HG03342 (cell line): ENCODE measurements at regions not wholly inside any gene's neighbourhood (a gene's known extent, or its start where the extent isn't known, plus 50 kb on each side); places are given as distances from the start of the nearest gene placed in this dataset.
"Not testable (repeated sequence)": the region's sequence is repeated elsewhere in the genome, so short reads cannot be mapped to it uniquely, and the experiment has no call there.

Source experiments
- ATAC-seq: cut with Tn5 transposase; IDR thresholded peaks from one replicate; pipeline ENCODE4 v1.9.1; 2021; ENCODE audit warnings: mild to moderate bottlenecking, moderate library complexity; ENCODE audit not compliant: unreplicated experiment

- ATAC-seq = no peak
Observed at GRCh38 chr1:221868593-221869303, 126.9 kb upstream of the DUSP10 start.

DNA sequence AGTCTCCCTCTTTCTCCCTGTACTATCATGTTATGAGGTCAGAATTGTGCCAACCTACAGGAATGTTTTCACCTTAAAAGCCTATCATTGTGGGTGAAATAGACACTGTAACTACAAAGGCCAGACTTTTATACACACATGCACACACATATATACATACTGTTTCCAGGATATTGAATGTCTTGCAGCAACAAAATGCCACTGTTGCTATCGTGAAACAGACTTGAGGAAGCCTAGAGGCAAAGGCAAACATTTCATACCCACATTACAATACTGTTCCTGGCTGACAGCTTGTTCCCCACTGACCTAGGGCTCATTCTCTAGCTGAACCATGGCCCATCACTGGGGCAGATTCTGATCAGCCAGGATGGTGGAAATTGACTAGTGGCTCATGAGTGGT is 125.1 kb upstream of the DUSP10 start:
- no peak for ATAC-seq

DNA sequence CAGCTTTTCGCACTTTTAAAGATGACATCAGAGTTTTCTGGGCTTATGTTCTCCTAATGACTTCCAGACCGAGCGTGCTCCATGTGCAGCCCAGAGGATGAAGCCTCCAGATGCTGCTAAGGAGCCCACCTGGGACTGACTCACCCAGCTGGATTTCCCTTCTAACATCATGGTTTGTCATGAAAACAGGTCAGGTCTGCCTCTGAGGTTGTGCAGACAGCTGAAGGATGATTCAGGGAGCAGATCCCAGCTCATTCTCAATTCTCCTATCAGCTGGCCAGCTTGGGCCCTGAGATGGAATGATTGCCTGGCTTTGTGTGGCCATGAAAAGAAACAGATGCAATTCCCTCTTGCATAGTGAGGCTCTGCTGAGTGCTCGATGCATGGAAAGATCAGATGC is 123.9 kb upstream of the DUSP10 start:
- ATAC-seq = no peak

- ATAC-seq = no peak
Observed at GRCh38 chr1:221863635-221864034, 121.7 kb upstream of the DUSP10 start.

- ATAC-seq = no peak
Observed at GRCh38 chr1:221862971-221863370, 121.1 kb upstream of the DUSP10 start.

DNA sequence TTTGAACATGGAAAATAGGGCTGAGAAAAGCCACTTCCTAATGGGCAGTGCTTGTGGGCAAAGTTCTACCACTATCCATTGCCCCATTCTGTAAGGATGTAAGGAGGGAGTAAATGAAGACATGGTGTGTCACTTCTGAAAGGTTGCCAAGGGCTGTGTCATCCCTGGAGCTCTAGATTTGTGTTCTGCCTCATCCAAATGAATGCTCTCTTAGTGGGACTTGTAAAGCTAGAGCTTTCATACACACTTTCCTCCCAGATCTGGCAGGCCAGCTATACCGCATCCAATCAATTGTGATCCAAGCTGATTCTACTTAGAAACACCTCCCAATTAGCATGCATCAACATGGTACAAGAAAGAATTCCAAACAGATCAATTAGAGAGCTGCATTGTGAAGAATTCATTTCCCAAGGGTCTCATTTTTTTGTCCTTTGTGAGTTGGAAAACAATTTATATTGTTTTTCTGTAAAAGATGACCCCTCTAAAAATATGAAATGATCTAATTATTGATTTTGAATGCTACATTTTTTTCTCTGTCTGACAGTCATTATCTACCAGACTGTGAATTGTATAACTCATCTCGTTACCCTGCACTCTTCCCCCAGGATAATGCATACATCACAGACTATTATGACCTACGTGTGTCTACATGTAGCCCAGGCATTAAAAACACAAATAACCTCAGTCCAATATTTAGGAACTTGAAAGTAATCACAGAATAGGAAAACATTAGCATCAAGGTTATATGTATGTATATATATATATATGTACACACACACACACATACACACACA is 117.1 kb upstream of the DUSP10 start:
- no peak for ATAC-seq

GRCh38 chr1:221857094-221857444 is 115.2 kb upstream of the DUSP10 start:
- ATAC-seq = not testable (repeated sequence)

DNA sequence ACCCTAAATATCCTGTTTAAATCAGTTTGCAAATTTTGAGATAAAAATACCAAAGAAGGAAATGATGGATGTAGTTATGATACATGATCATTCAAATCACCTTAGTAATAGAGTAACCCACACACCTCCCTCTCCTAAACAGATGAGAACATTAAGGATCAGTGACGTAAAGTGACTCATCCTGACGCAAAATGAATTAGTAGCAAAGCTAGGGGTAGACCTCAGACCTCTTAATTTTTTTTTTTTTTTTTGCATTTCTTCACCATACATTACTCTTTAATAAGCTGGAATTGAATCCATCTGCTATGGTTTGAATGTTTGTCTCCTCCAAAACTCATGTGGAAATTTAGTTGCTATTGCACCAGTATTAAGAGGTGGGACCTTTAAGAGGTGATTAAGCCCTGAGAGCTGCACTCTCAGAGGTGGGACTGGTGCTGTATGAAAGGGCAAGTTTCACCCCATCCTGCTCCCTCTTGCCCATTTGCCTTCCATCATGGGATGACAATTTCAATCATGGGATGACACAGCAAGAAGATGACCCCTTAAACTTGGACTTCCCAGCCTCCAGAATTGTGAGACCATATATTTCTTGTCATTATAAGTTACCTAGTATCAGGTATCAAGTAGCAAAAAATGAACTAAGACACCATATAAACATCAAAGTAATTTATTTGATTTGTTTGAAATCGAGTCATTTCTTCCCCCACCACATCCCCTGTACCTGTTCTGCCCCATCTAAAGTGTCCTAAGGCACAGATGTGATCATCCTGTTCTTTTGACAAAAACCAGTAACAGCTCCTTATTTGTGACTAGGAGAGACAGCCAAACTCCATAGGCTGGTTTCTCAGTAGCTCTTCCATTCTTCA is 114.6 kb upstream of the DUSP10 start:
- ATAC-seq = no peak

DNA sequence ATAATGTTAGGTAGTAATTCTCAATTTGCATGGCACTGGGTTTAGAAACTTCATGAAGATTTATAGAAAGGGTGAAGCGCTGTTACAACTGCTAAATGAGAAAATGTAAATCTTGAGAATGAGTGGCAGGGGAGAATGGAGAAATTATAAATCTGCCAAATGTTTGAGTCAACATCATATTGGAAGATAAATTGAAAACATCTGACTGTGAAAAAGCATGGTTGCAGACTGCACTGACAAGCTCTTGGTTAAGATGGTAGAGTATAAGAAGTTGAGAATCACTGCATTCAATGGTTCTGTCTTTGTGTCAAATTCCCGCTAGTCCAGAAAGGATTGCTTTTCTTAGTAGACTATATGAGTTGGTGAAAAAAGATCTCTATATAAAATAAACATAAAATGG is 113.3 kb upstream of the DUSP10 start:
- no peak for ATAC-seq

GRCh38 chr1:221851336-221851735 is 109.4 kb upstream of the DUSP10 start:
- ATAC-seq = no peak

DNA sequence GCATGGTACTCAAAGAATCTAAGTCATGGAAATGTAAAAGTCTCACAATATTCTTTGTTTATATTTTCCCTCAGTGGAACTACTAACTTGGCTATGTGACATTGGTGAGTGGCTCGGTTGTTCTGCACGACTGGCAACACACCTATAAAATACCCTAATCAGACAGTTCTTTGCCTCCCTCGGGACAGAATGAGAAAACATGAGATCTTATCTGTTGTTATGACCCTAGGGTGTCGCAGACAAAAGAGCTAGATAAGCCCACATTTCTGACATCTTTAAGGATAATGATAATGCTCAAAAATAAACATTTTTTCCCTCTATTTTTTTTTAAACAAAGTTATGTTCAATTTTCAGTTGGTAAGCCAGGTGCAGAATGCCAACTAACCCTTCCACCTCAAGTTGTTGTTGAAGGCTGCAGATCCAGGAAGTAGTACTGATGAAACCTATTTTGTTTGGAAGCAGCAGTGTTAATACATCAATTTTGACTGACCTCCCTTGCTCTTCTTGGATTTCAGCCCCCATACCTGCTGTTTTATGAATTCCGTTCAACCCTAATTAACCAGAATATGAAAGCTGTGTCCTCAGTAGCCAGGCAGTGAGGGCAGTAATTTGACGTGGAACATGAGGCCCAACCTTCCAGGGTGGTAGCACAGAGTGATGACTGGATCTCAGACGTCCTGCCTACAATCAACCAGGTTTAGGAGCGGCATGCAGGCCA is 108.7 kb upstream of the DUSP10 start:
- no peak for ATAC-seq

DNA sequence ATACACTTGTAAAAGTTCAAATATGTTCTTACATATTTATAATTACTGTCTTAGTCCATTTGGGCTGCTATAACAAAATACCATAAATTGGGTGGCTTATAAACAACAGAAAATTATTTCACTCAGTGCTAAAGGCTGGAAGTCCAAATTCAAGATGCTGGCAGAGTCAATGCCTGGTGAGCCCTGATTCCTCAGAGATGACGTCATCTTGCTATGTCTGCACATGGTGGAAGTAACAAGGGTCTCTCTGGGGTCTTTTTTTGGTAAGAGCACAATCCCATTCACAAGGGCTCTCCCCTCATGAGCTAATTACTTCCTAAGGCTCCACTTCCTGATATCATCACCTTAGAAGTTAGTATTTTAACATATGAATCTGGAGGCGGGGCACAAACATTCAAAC is 108.0 kb upstream of the DUSP10 start:
- ATAC-seq = no peak

DNA sequence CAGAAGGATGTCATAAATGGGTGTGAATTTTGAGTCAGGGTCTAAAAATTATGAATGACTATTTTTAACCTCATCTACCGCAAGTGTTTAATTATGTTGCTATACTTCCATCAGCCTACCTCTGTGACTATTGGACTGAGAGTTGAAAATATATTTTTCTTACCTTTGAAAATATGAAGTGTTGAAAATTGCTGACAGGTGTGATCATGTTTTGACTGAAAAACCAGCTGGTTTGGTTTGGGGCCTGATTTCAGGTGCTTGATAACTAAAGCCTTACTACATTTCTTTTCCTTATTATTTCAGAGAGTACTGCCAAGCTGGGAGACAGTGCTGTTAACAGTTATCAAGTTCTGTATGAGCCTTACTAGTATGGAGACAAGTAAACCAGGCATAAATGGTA is 107.2 kb upstream of the DUSP10 start:
- ATAC-seq = no peak

- ATAC-seq = no peak
Observed at GRCh38 chr1:221847676-221848075, 105.8 kb upstream of the DUSP10 start.

DNA sequence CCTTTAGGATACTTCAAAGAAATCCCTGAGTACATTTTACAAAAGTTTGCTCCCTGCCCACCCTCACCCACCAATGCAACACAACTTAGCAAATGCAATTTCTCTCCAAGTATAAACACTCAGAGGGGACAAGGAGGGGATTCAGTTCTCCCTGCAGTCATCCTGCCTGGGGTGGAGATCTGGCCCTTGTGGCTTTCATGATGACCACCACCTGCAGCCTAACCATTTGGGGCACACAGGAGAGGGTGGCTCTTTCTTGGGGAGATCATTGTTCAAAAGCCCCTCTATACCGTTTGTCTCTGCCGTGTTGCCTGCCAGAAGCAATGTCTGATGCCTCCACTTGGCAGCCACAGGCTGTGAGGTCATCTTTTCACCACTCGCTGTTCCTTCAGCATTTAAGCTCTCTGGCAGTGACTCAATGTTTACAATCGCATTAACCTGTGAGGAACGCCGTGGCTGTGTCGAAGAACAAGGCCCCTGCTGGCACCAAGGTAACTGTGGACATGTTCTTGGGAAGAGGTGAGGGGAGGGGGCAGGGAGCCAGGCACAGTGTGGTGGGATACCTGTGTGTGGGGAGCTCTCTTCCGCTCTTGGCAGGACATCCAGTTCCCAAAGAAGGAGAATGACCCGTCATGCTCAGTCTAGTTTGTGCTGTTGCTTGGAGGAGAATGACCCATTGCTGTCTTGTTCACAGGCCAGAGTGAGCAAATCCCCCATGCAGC is 103.9 kb upstream of the DUSP10 start:
- no peak for ATAC-seq

- ATAC-seq = no peak
Observed at GRCh38 chr1:221841983-221842335, 100.1 kb upstream of the DUSP10 start.

- no peak for ATAC-seq
Observed at GRCh38 chr1:221841251-221841982, 99.5 kb upstream of the DUSP10 start.

DNA sequence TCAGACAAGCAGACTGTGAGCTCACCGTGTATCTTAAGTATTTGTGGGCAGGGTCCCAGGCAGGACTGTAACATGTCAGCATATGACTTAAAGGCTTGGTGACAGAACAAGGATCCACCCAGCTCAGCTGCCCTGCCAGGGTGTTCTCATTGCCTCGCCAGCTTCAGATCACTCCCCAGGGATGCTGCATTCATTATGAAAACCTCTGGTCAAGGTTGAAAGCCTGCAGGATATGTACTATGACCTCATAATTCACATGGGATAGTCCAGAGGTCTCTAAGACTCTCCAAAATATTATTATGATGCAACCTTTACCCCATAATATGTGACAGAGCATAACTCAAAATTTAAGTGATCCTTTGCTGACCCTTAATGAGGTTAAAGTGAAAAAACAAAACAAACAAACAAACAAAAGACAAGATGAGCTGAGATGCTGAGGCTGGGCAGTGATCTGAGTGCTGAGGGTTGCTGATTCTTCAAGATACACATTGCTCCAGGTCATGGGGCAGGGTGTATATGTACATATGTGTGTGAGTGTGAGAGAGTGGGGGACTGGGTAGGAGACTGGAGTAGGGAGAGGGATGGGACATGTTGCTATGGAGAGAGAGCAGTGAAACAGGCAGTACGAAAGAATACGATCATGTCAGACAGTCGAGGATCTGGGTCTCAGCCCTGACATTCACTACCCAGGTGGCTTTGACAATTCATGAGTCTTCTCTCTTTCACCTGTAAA is 98.8 kb upstream of the DUSP10 start:
- peak; percentile 45 for ATAC-seq

- ATAC-seq = peak; percentile 84
Observed at GRCh38 chr1:221839782-221840395, 98.0 kb upstream of the DUSP10 start.
